ENCODE measurements at regions not wholly inside any gene's neighbourhood (a gene's known extent, or its start where the extent isn't known, plus 50 kb on each side); places are given as distances from the start of the nearest gene placed in this dataset.

GRCh38 chr12:78406828-78407227 lies 457.7 kb upstream of the SYT1 start:
- DNase-seq (ENCODE audit: low spot score), result no peak

- no peak for DNase-seq (ENCODE audit: low spot score)
Measured at GRCh38 chr12:78407722-78408121, 456.9 kb upstream of the SYT1 start.

GRCh38 chr12:78414071-78414470 lies 450.5 kb upstream of the SYT1 start:
- no peak for DNase-seq (ENCODE audit: low spot score)

- DNase-seq (ENCODE audit: low spot score), result no peak
Measured at GRCh38 chr12:78418919-78419318, 445.7 kb upstream of the SYT1 start.

- no peak for DNase-seq (ENCODE audit: low spot score)
Measured at GRCh38 chr12:78419513-78419912, 445.1 kb upstream of the SYT1 start.

GRCh38 chr12:78420991-78421390 lies 443.6 kb upstream of the SYT1 start:
- no peak for DNase-seq (ENCODE audit: low spot score)

- DNase-seq (ENCODE audit: low spot score), result no peak
Measured at GRCh38 chr12:78430551-78430950, 434.0 kb upstream of the SYT1 start.

- no peak for DNase-seq (ENCODE audit: low spot score)
Measured at GRCh38 chr12:78431931-78432330, 432.6 kb upstream of the SYT1 start.

- no peak for DNase-seq (ENCODE audit: low spot score)
Measured at GRCh38 chr12:78439666-78440065, 424.9 kb upstream of the SYT1 start.

- no peak for DNase-seq (ENCODE audit: low spot score)
Measured at GRCh38 chr12:78441737-78442453, 422.7 kb upstream of the SYT1 start.

GRCh38 chr12:78442454-78442801 lies 422.1 kb upstream of the SYT1 start:
- DNase-seq (ENCODE audit: low spot score), result no peak

GRCh38 chr12:78446555-78446954 lies 418.0 kb upstream of the SYT1 start:
- no peak for DNase-seq (ENCODE audit: low spot score)

GRCh38 chr12:78447373-78447772 lies 417.2 kb upstream of the SYT1 start:
- DNase-seq (ENCODE audit: low spot score), result peak; percentile 7

GRCh38 chr12:78448692-78449091 lies 415.9 kb upstream of the SYT1 start:
- no peak for DNase-seq (ENCODE audit: low spot score)

- DNase-seq (ENCODE audit: low spot score), result no peak
Measured at GRCh38 chr12:78455991-78456390, 408.6 kb upstream of the SYT1 start.

- DNase-seq (ENCODE audit: low spot score), result no peak
Measured at GRCh38 chr12:78457938-78458337, 406.6 kb upstream of the SYT1 start.

- DNase-seq (ENCODE audit: low spot score), result peak; percentile 33
Measured at GRCh38 chr12:78470354-78471195, 394.0 kb upstream of the SYT1 start.

GRCh38 chr12:78473136-78473535 lies 391.4 kb upstream of the SYT1 start:
- DNase-seq (ENCODE audit: low spot score), result no peak

- no peak for DNase-seq (ENCODE audit: low spot score)
Measured at GRCh38 chr12:78473561-78473960, 391.0 kb upstream of the SYT1 start.

GRCh38 chr12:78483767-78484315 lies 380.7 kb upstream of the SYT1 start:
- no peak for DNase-seq (ENCODE audit: low spot score)

- DNase-seq (ENCODE audit: low spot score), result no peak
Measured at GRCh38 chr12:78489990-78490389, 374.6 kb upstream of the SYT1 start.

- DNase-seq (ENCODE audit: low spot score), result no peak
Measured at GRCh38 chr12:78490861-78491260, 373.7 kb upstream of the SYT1 start.

- no peak for DNase-seq (ENCODE audit: low spot score)
Measured at GRCh38 chr12:78494911-78495310, 369.7 kb upstream of the SYT1 start.
